SK-N-SH (cell line): ENCODE measurements at regions not wholly inside any gene's neighbourhood (a gene's known extent, or its start where the extent isn't known, plus 50 kb on each side); places are given as distances from the start of the nearest gene placed in this dataset.

Experiments
- CTCF ChIA-PET: fragments of 300-600, 350-600 bp; formaldehyde crosslinking; extraction: SDS; loops from one replicate; lab custom pipeline; 2021; lab: Yijun Ruan, JAX
- POLR2A ChIA-PET: fragments of 350-600 bp; sonication (Branson Sonifier 250); formaldehyde crosslinking; extraction: SDS; loops from one replicate; lab custom pipeline; 2020; ENCODE audit warnings: antibody characterized with exemption, inconsistent platforms; lab: Yijun Ruan, JAX
- DNase-seq: peaks from one replicate; pipeline ENCODE4 v3.0.0; 2012
- H2AFZ ChIP-seq: fragments of 200-600 bp; sonication (generic); 2 replicates; pipeline ENCODE4 v1.8.1; 2016; ENCODE audit warnings: antibody characterized with exemption, mild to moderate bottlenecking, low read depth
- H3F3A ChIP-seq: fragments of 200-600 bp; sonication (generic); replicated peaks from 2 replicates; pipeline ENCODE3; 2016; ENCODE audit warnings: antibody characterized with exemption, mild to moderate bottlenecking; ENCODE audit not compliant: insufficient read depth
- H3K27ac ChIP-seq, 2 experiments: fragments of 200-500 bp in 1 of 2; fragments of 200-600 bp in 1 of 2; sonication (Bioruptor generic) in 1 of 2; sonication (generic), shearing (Covaris generic) in 1 of 2; 2 replicates each; pipeline versions ENCODE4 v1.5.1 to v1.6.1; 2014 to 2016; ENCODE audit warnings: low read depth in 2 of 2, inconsistent platforms in 1 of 2, low read length in 1 of 2, mild to moderate bottlenecking in 1 of 2, mixed read lengths in 1 of 2
- H3K27me3 ChIP-seq: fragments of 200-600 bp; sonication (generic), shearing (Covaris generic); 2 replicates; pipeline ENCODE4 v1.6.1; 2016; ENCODE audit warnings: mixed run types; ENCODE audit not compliant: insufficient read depth
- H3K36me3 ChIP-seq, 2 experiments: fragments of 200-500 bp in 1 of 2; fragments of 200-600 bp in 1 of 2; sonication (Bioruptor generic) in 1 of 2; sonication (generic) in 1 of 2; replicated peaks in 1 of 2; 2 replicates each; pipeline versions ENCODE3 to v1.5.1; 2014 to 2016; ENCODE audit warnings: low read length in 1 of 2, mild to moderate bottlenecking in 1 of 2; ENCODE audit not compliant: insufficient read depth in 2 of 2, control insufficient read depth in 1 of 2
- H3K4me1 ChIP-seq, 2 experiments: fragments of 200-500 bp in 1 of 2; fragments of 200-600 bp in 1 of 2; sonication (Bioruptor generic) in 1 of 2; sonication (generic), shearing (Covaris generic) in 1 of 2; 2 replicates each; pipeline versions ENCODE4 v1.5.1 to v1.6.1; 2014 to 2016; ENCODE audit warnings: low read depth in 1 of 2, low read length in 1 of 2, mixed run types in 1 of 2; ENCODE audit not compliant: insufficient read depth in 2 of 2, control insufficient read depth in 1 of 2
- H3K4me2 ChIP-seq: fragments of 200-600 bp; sonication (generic), shearing (Covaris generic); 2 replicates; pipeline ENCODE4 v1.6.1; 2017; ENCODE audit warnings: mixed run types
- H3K4me3 ChIP-seq, 2 experiments: fragments of 200-500 bp in 1 of 2; fragments of 200-600 bp in 1 of 2; sonication (Bioruptor generic) in 1 of 2; sonication (generic), shearing (Covaris generic) in 1 of 2; 2 replicates each; pipeline versions ENCODE4 v1.5.1 to v1.8.1; 2014 to 2016; ENCODE audit warnings: low read depth in 2 of 2, inconsistent platforms in 1 of 2, low read length in 1 of 2, mild to moderate bottlenecking in 1 of 2, mixed read lengths in 1 of 2, moderate library complexity in 1 of 2
- H3K79me2 ChIP-seq: fragments of 200-600 bp; sonication (generic); 2 replicates; pipeline ENCODE4 v1.8.1; 2017; ENCODE audit warnings: mild to moderate bottlenecking; ENCODE audit not compliant: insufficient read depth
- H3K9ac ChIP-seq: fragments of 200-600 bp; sonication (generic); 2 replicates; pipeline ENCODE4 v1.6.1; 2017; ENCODE audit warnings: mixed run types
- H3K9me2 ChIP-seq: fragments of 200-600 bp; sonication (generic); 2 replicates; pipeline ENCODE4 v1.6.1; 2017; ENCODE audit warnings: mixed run types
- H3K9me3 ChIP-seq: fragments of 200-600 bp; sonication (generic); 2 replicates; pipeline ENCODE4 v1.6.1; 2017; ENCODE audit warnings: mixed run types, mild to moderate bottlenecking, moderate library complexity
- H4K20me1 ChIP-seq: fragments of 200-600 bp; sonication (generic); 2 replicates; pipeline ENCODE4 v1.6.1; 2017; ENCODE audit warnings: mild to moderate bottlenecking, mixed run types; ENCODE audit not compliant: insufficient read depth
- CHD2 ChIP-seq: fragments of 150-350 bp; IDR thresholded peaks from 2 replicates; pipeline ENCODE4 v1.6.1; 2018; ENCODE audit warnings: low read length; ENCODE audit not compliant: partially characterized antibody
- EP300 ChIP-seq, 2 experiments: IDR thresholded peaks; 2 replicates each; pipeline versions ENCODE4 v1.4.0 to v1.6.1; 2012; ENCODE audit warnings: borderline replicate concordance in 1 of 2, low read depth in 1 of 2, low read length in 1 of 2
- EZH2phosphoT487 ChIP-seq: fragments of 200-600 bp; sonication (generic); IDR thresholded peaks from 2 replicates; pipeline ENCODE4 v1.6.1; 2017; ENCODE audit warnings: low read depth, mixed run types, mild to moderate bottlenecking, antibody characterized with exemption, moderate library complexity, borderline replicate concordance
- FOSL2 ChIP-seq: IDR thresholded peaks from 2 replicates; pipeline ENCODE4 v1.4.0; 2012; ENCODE audit warnings: low read depth, mild to moderate bottlenecking, moderate library complexity, borderline replicate concordance
- GABPA ChIP-seq: IDR thresholded peaks from 2 replicates; pipeline ENCODE4 v1.4.0; 2012; ENCODE audit warnings: low read depth, mild to moderate bottlenecking
- MAX ChIP-seq: IDR thresholded peaks from 2 replicates; pipeline ENCODE4 v1.4.0; 2012; ENCODE audit warnings: low read depth
- MEF2A ChIP-seq: IDR thresholded peaks from 2 replicates; pipeline ENCODE4 v1.4.0; 2012; ENCODE audit warnings: low read depth, borderline replicate concordance
- MXI1 ChIP-seq: IDR thresholded peaks from 2 replicates; pipeline ENCODE4 v1.6.1; 2012; ENCODE audit warnings: mild to moderate bottlenecking, low read depth, low read length, improper control_type of control experiment
- NRF1 ChIP-seq: IDR thresholded peaks from 2 replicates; pipeline ENCODE4 v1.6.1; 2012; ENCODE audit warnings: low read depth, mild to moderate bottlenecking, low read length
- PBX3 ChIP-seq: IDR thresholded peaks from 2 replicates; pipeline ENCODE4; 2012
- POLR2AphosphoS5 ChIP-seq: IDR thresholded peaks from 2 replicates; pipeline ENCODE4 v1.6.1; 2012; ENCODE audit warnings: low read depth, low read length
- RCOR1 ChIP-seq: fragments of 150-350 bp; IDR thresholded peaks from 2 replicates; pipeline ENCODE4 v1.6.1; 2017; ENCODE audit warnings: antibody characterized with exemption, low read length
- RFX5 ChIP-seq: IDR thresholded peaks from 2 replicates; pipeline ENCODE4 v1.6.1; 2012; ENCODE audit warnings: mild to moderate bottlenecking, improper control_type of control experiment, low read length
- SIN3A ChIP-seq: IDR thresholded peaks from 2 replicates; pipeline ENCODE4 v1.6.1; 2012; ENCODE audit warnings: low read depth, mild to moderate bottlenecking, low read length, moderate library complexity, borderline replicate concordance
- WGBS: methylation state at CpG from one replicate; pipeline ENCODE4 v1.1.6; 2017; ENCODE audit warnings: low lambda C conversion rate; 5-methylcytosine and 5-hydroxymethylcytosine counted together
- TF ChIP-seq, protein P1 (sequence below): fragments of 150-350 bp; IDR thresholded peaks from 2 replicates; pipeline ENCODE4 v1.6.1; 2017; ENCODE audit warnings: antibody characterized with exemption, low read length, low read depth, borderline replicate concordance
- TF ChIP-seq, protein P2 (sequence below): IDR thresholded peaks from 2 replicates; pipeline ENCODE4 v1.4.0; 2012; ENCODE audit warnings: low read depth, borderline replicate concordance

GRCh38 chr20:16216227-16216913 lies 356.9 kb downstream of the KIF16B start (continued):
- TF ChIP-seq MAX = no peak

GRCh38 chr20:16215041-16215440 lies 358.2 kb downstream of the KIF16B start:
- peaks cover 0 to 10% of the 10 kb centered on the region in 2 experiments; a peak in 1 of 4 replicates for H3K4me1 ChIP-seq
- no peak overlapping the region for H3K4me3 ChIP-seq
- no peak overlapping the region for H3K27ac ChIP-seq
- WGBS = 20% methylated on average over 4 of the region's 4 CpGs
- H3K4me2 ChIP-seq = no peak overlapping the region
- no peaks in the 10 kb centered on the region for H3K9me2 ChIP-seq
- TF ChIP-seq, protein P1, sequence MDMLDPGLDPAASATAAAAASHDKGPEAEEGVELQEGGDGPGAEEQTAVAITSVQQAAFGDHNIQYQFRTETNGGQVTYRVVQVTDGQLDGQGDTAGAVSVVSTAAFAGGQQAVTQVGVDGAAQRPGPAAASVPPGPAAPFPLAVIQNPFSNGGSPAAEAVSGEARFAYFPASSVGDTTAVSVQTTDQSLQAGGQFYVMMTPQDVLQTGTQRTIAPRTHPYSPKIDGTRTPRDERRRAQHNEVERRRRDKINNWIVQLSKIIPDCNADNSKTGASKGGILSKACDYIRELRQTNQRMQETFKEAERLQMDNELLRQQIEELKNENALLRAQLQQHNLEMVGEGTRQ = no peak
- no peak for TF ChIP-seq RFX5
- no peak for TF ChIP-seq MXI1
- no peak for TF ChIP-seq GABPA
- no peak for TF ChIP-seq CHD2
- no peak for TF ChIP-seq MEF2A
- TF ChIP-seq RCOR1 = no peak
- no peak for TF ChIP-seq SIN3A
- TF ChIP-seq, protein P2, sequence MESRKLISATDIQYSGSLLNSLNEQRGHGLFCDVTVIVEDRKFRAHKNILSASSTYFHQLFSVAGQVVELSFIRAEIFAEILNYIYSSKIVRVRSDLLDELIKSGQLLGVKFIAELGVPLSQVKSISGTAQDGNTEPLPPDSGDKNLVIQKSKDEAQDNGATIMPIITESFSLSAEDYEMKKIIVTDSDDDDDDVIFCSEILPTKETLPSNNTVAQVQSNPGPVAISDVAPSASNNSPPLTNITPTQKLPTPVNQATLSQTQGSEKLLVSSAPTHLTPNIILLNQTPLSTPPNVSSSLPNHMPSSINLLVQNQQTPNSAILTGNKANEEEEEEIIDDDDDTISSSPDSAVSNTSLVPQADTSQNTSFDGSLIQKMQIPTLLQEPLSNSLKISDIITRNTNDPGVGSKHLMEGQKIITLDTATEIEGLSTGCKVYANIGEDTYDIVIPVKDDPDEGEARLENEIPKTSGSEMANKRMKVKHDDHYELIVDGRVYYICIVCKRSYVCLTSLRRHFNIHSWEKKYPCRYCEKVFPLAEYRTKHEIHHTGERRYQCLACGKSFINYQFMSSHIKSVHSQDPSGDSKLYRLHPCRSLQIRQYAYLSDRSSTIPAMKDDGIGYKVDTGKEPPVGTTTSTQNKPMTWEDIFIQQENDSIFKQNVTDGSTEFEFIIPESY = no peak
- no peak for TF ChIP-seq FOSL2
- TF ChIP-seq PBX3 = no peak
- TF ChIP-seq EZH2phosphoT487 = no peak
- TF ChIP-seq EP300 (IDR thresholded peaks at IDR 0.05; ENCODE audit: borderline replicate concordance in 1 of 2, low read depth in 1 of 2, low read length in 1 of 2) = no peak
- no peak for TF ChIP-seq POLR2AphosphoS5
- TF ChIP-seq MAX = no peak
- TF ChIP-seq NRF1 = no peak
- TF ChIP-seq, all 33 proteins: peak for 0
- no peak overlapping the region for H3K9ac ChIP-seq
- no peaks in the 10 kb centered on the region for H3K36me3 ChIP-seq
- H4K20me1 ChIP-seq = no peaks in the 10 kb centered on the region
- CTCF ChIA-PET = no interaction called here
- no peaks in the 10 kb centered on the region for H3K79me2 ChIP-seq
- DNase-seq = no peak
- H3F3A ChIP-seq = no peaks in the 10 kb centered on the region
- POLR2A ChIA-PET = no interaction called here
- no peaks in the 10 kb centered on the region for H3K27me3 ChIP-seq
- H2AFZ ChIP-seq = no peak overlapping the region
- no peaks in the 10 kb centered on the region for H3K9me3 ChIP-seq
